ENCODE measurements at regions not wholly inside any gene's neighbourhood (a gene's known extent, or its start where the extent isn't known, plus 50 kb on each side); places are given as distances from the start of the nearest gene placed in this dataset.

DNA sequence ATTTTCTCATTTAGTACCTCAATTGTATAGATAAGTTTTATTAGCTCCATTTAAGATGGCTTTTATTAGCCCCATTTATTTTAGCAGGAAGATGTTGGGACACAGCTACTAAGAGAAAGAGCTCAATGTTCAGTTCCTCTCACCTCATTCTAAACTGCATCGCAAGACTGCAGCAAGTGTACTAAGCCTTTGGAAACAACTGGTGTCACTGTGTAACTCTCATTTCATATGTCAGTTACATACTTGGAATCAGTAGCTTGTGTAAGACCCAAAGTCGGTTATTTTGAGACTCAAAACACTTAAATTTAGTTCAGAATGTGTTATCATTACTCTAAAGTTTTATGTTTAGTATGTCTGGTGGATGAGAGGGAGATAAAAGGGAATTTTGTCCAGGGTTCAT lies 482.9 kb downstream of the BMP2 start:
- TF ChIP-seq EZH2 (IDR thresholded peaks at IDR 0.05; ENCODE audit: insufficient read depth, poor library complexity, severe bottlenecking) (no peak), EZH2phosphoT487 (IDR thresholded peaks at IDR 0.05; ENCODE audit: insufficient read depth, low read depth) (no peak)

Measured in GM23248 (cell line).